SU-DHL-6 (cell line): ENCODE measurements at regions not wholly inside any gene's neighbourhood (a gene's known extent, or its start where the extent isn't known, plus 50 kb on each side); places are given as distances from the start of the nearest gene placed in this dataset.

ENCODE experiments used
- H2AFZ ChIP-seq: fragments of 200-600 bp; sonication (generic); 2 replicates; pipeline ENCODE4 v1.6.1; 2014; ENCODE audit warnings: low read depth, mild to moderate bottlenecking, moderate library complexity, mixed read lengths, antibody characterized with exemption, low read length; ENCODE audit not compliant: severe bottlenecking
- H3F3A ChIP-seq: fragments of 200-600 bp; shearing (Covaris generic); 2 replicates; pipeline ENCODE4 v1.6.0; 2016; ENCODE audit warnings: antibody characterized with exemption, mild to moderate bottlenecking; ENCODE audit not compliant: insufficient read depth
- H3K27ac ChIP-seq: fragments of 200-600 bp; sonication (generic); 2 replicates; pipeline ENCODE4 v1.5.1; 2016; ENCODE audit warnings: low read depth, mild to moderate bottlenecking, low read length, moderate library complexity, mixed read lengths
- H3K27me3 ChIP-seq: fragments of 200-600 bp; sonication (generic), shearing (Covaris generic); 2 replicates; pipeline ENCODE4 v1.6.0; 2014; ENCODE audit warnings: mild to moderate bottlenecking, low read length
- H3K36me3 ChIP-seq: fragments of 200-600 bp; sonication (generic); 2 replicates; pipeline ENCODE4 v1.6.1; 2014; ENCODE audit warnings: mild to moderate bottlenecking, low read length, mixed read lengths
- H3K4me2 ChIP-seq: fragments of 300-600, 200-600 bp; shearing (Covaris generic), sonication (generic); 2 replicates; pipeline ENCODE4 v1.6.0; 2014; ENCODE audit warnings: low read length, low read depth, mild to moderate bottlenecking; ENCODE audit not compliant: poor library complexity, severe bottlenecking
- H3K4me3 ChIP-seq: fragments of 200-600 bp; sonication (generic); 2 replicates; pipeline ENCODE4 v1.5.1; 2014; ENCODE audit warnings: antibody characterized with exemption, low read length, mild to moderate bottlenecking, mixed read lengths; ENCODE audit not compliant: insufficient read depth, poor library complexity, severe bottlenecking
- H3K79me2 ChIP-seq: fragments of 200-600 bp; sonication (generic); 2 replicates; pipeline ENCODE4 v1.6.1; 2014; ENCODE audit warnings: mild to moderate bottlenecking, low read length, moderate library complexity; ENCODE audit not compliant: insufficient read depth
- H3K9ac ChIP-seq: fragments of 200-600 bp; sonication (generic); 2 replicates; pipeline ENCODE4 v1.7.0; 2014; ENCODE audit warnings: mild to moderate bottlenecking, low read length
- H3K9me2 ChIP-seq: fragments of 200-600 bp; sonication (generic); replicated peaks from 2 replicates; pipeline ENCODE4 v1.6.1; 2014; ENCODE audit warnings: low read length; ENCODE audit not compliant: insufficient read depth
- H3K9me3 ChIP-seq: fragments of 200-600 bp; sonication (generic); 2 replicates; pipeline ENCODE4 v1.6.1; 2014; ENCODE audit warnings: low read length, mixed read lengths; ENCODE audit not compliant: insufficient read depth
- H4K20me1 ChIP-seq: fragments of 200-600 bp; sonication (generic); 2 replicates; pipeline ENCODE4 v1.6.1; 2014; ENCODE audit warnings: low read depth, mild to moderate bottlenecking, antibody characterized with exemption, low read length, moderate library complexity, mixed read lengths
- CTCF ChIP-seq: fragments of 200-600 bp; sonication (generic); IDR thresholded peaks from one replicate; pipeline ENCODE4 v1.5.1; 2017; ENCODE audit warnings: antibody characterized with exemption, mild to moderate bottlenecking, low read length, moderate library complexity; ENCODE audit not compliant: insufficient read depth, poor library complexity, severe bottlenecking
- EZH2phosphoT487 ChIP-seq: fragments of 200-600 bp; sonication (generic), shearing (Covaris generic); conservative IDR thresholded peaks from 2 replicates; pipeline ENCODE4 v1.6.1; 2018; ENCODE audit warnings: mild to moderate bottlenecking, antibody characterized with exemption, low read length, moderate library complexity, mixed read lengths

- no peaks in the 10 kb centered on the region for H4K20me1 ChIP-seq
- TF ChIP-seq EZH2phosphoT487 (no peak), CTCF (no peak)
- no peaks in the 10 kb centered on the region for H3K79me2 ChIP-seq
- H3K9me3 ChIP-seq, result no peaks in the 10 kb centered on the region
- H3K27me3 ChIP-seq, result no peaks in the 10 kb centered on the region
- H3F3A ChIP-seq, result no peaks in the 10 kb centered on the region
- H3K36me3 ChIP-seq, result no peaks in the 10 kb centered on the region
- H3K4me3 ChIP-seq, result no peak overlapping the region
- H3K27ac ChIP-seq, result no peak overlapping the region
- no peak overlapping the region for H3K4me2 ChIP-seq
- no peak overlapping the region for H2AFZ ChIP-seq
- H3K9ac ChIP-seq, result no peak overlapping the region
- no peaks in the 10 kb centered on the region for H3K9me2 ChIP-seq
Measured at GRCh38 chr10:3233486-3233990, 61.0 kb upstream of the PITRM1 start.

- Histone ChIP-seq H3K27ac (no peak overlapping the region), H4K20me1 (no peaks in the 10 kb centered on the region), H3F3A (no peaks in the 10 kb centered on the region), H3K79me2 (no peaks in the 10 kb centered on the region), H3K9me2 (no peaks in the 10 kb centered on the region), H3K4me3 (no peak overlapping the region), H3K9me3 (no peaks in the 10 kb centered on the region), H3K4me2 (no peak overlapping the region), H2AFZ (no peak overlapping the region), H3K36me3 (no peaks in the 10 kb centered on the region), H3K9ac (no peak overlapping the region), H3K27me3 (no peaks in the 10 kb centered on the region)
- TF ChIP-seq EZH2phosphoT487, result no peak
- TF ChIP-seq CTCF, result no peak
Measured at GRCh38 chr10:3231951-3232730, 59.6 kb upstream of the PITRM1 start.

GRCh38 chr10:3229815-3230214, 57.2 kb upstream of the PITRM1 start:
- Histone ChIP-seq H3K9me2 (no peaks in the 10 kb centered on the region), H3K9me3 (no peaks in the 10 kb centered on the region), H3K27ac (no peak overlapping the region), H3K4me2 (no peak overlapping the region), H3K9ac (no peak overlapping the region), H3F3A (no peaks in the 10 kb centered on the region), H4K20me1 (no peaks in the 10 kb centered on the region), H2AFZ (no peak overlapping the region), H3K79me2 (no peaks in the 10 kb centered on the region), H3K4me3 (no peak overlapping the region), H3K36me3 (no peaks in the 10 kb centered on the region), H3K27me3 (no peaks in the 10 kb centered on the region)
- no peak for TF ChIP-seq CTCF
- TF ChIP-seq EZH2phosphoT487, result no peak
